IPS-20b (cell line): ENCODE measurements at regions not wholly inside any gene's neighbourhood (a gene's known extent, or its start where the extent isn't known, plus 50 kb on each side); places are given as distances from the start of the nearest gene placed in this dataset.

Experiments
- H3K27ac ChIP-seq: one replicate; pipeline ENCODE4 v1.5.1; 2013; ENCODE audit warnings: low read length
- H3K27me3 ChIP-seq: 2 replicates; pipeline ENCODE4 v1.6.1; 2013; ENCODE audit warnings: mild to moderate bottlenecking, low read length, inconsistent platforms; ENCODE audit not compliant: insufficient read depth
- H3K36me3 ChIP-seq: 2 replicates; pipeline ENCODE4 v1.6.1; 2013; ENCODE audit warnings: low read depth, mild to moderate bottlenecking, inconsistent platforms, low read length, moderate library complexity; ENCODE audit not compliant: insufficient read depth
- H3K4me1 ChIP-seq: 2 replicates; pipeline ENCODE4 v1.6.1; 2013; ENCODE audit warnings: mild to moderate bottlenecking, control low read depth, inconsistent platforms, low read length, moderate library complexity; ENCODE audit not compliant: insufficient read depth
- H3K4me3 ChIP-seq: 2 replicates; pipeline ENCODE4 v1.5.1; 2013; ENCODE audit warnings: mild to moderate bottlenecking, low read length, inconsistent platforms
- H3K9ac ChIP-seq: 2 replicates; pipeline ENCODE4 v1.6.1; 2013; ENCODE audit warnings: low read depth, mild to moderate bottlenecking, inconsistent platforms, low read length, moderate library complexity
- H3K9me3 ChIP-seq: 2 replicates; pipeline ENCODE4 v1.6.1; 2013; ENCODE audit warnings: mild to moderate bottlenecking, low read depth, low read length, inconsistent platforms; ENCODE audit not compliant: insufficient read depth

DNA sequence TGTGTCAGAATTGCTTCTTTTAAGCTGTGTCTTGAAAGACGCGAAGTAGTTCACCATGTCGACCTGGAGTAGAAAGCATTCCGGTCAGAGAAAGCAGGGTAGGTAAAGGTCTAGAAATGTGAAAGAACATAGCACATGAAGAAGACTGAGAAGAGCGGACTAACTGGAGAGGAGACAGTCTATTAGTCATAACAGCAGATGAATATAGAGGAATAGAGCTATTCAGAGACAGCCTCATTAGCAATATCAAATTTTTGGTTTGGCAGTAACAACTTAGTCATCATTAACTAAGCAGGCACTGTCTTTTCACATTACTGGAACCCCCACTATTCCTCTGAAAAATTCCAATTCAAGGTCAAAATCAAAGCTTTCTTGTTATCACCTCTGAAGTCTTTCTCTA, 678.8 kb downstream of the DIPK2A start:
- Histone ChIP-seq H3K9ac (no peak overlapping the region), H3K4me3 (no peak overlapping the region), H3K9me3 (no peaks in the 10 kb centered on the region), H3K36me3 (no peaks in the 10 kb centered on the region), H3K27me3 (no peaks in the 10 kb centered on the region), H3K27ac (no peak overlapping the region), H3K4me1 (peaks cover 8% of the 10 kb centered on the region; the same call in 1 of the 2 replicates)

- Histone ChIP-seq H3K27ac (no peak overlapping the region), H3K36me3 (no peaks in the 10 kb centered on the region), H3K9ac (no peak overlapping the region), H3K4me1 (no peaks in the 10 kb centered on the region), H3K27me3 (no peaks in the 10 kb centered on the region), H3K4me3 (no peak overlapping the region), H3K9me3 (no peaks in the 10 kb centered on the region)
Measured at GRCh38 chr3:144652573-144652972, 681.0 kb downstream of the DIPK2A start.

GRCh38 chr3:144655423-144655822, 683.8 kb downstream of the DIPK2A start:
- Histone ChIP-seq H3K27me3 (no peaks in the 10 kb centered on the region), H3K4me3 (no peak overlapping the region), H3K27ac (no peak overlapping the region), H3K4me1 (no peaks in the 10 kb centered on the region), H3K36me3 (no peaks in the 10 kb centered on the region), H3K9me3 (no peaks in the 10 kb centered on the region), H3K9ac (no peak overlapping the region)

GRCh38 chr3:144660186-144660585, 688.6 kb downstream of the DIPK2A start:
- Histone ChIP-seq H3K4me3 (no peak overlapping the region), H3K9me3 (peaks cover 13% of the 10 kb centered on the region; the same call in 1 of the 2 replicates), H3K27ac (no peak overlapping the region), H3K27me3 (no peaks in the 10 kb centered on the region), H3K36me3 (no peaks in the 10 kb centered on the region), H3K9ac (no peak overlapping the region), H3K4me1 (no peaks in the 10 kb centered on the region)

GRCh38 chr3:144662729-144663128, 691.1 kb downstream of the DIPK2A start:
- H3K9ac ChIP-seq, result no peak overlapping the region
- peaks cover 28% of the 10 kb centered on the region for H3K9me3 ChIP-seq
- H3K36me3 ChIP-seq, result no peaks in the 10 kb centered on the region
- H3K4me1 ChIP-seq, result no peaks in the 10 kb centered on the region
- no peaks in the 10 kb centered on the region for H3K27me3 ChIP-seq
- H3K4me3 ChIP-seq, result no peak overlapping the region
- no peak overlapping the region for H3K27ac ChIP-seq

GRCh38 chr3:144663456-144664436, 692.1 kb downstream of the DIPK2A start:
- Histone ChIP-seq H3K36me3 (no peaks in the 10 kb centered on the region), H3K9me3 (peaks cover 28% of the 10 kb centered on the region), H3K27me3 (no peaks in the 10 kb centered on the region), H3K4me3 (no peak overlapping the region), H3K27ac (no peak overlapping the region), H3K4me1 (no peaks in the 10 kb centered on the region), H3K9ac (no peak overlapping the region)

DNA sequence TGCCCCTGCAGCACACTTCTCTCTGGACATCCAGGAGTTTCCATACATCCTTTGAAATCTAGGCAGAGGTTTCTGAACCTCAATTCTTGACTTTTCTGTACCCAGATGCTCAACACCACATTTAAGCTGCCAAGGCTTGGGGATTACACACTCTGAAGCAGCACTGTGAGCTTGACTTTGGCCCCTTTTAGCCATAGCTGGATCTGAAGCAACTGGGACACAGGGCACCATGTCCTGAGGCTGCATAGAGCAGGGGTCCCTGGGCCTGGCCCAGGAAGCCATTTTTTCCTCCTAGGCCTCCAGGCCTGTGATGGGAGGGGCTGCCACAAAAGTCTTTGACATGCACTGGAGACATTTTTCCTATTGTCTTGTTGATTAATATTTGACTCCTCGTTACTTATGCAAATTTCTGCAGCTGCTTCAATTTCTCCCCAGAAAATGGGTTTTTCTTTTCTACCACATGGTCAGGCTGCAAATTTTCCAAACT, 694.0 kb downstream of the DIPK2A start:
- H3K9ac ChIP-seq, result no peak overlapping the region
- H3K36me3 ChIP-seq, result no peaks in the 10 kb centered on the region
- no peak overlapping the region for H3K4me3 ChIP-seq
- H3K27ac ChIP-seq, result no peak overlapping the region
- H3K27me3 ChIP-seq, result no peaks in the 10 kb centered on the region
- H3K4me1 ChIP-seq, result no peaks in the 10 kb centered on the region
- peaks cover 28% of the 10 kb centered on the region for H3K9me3 ChIP-seq

GRCh38 chr3:144670571-144670970, 698.9 kb downstream of the DIPK2A start:
- peaks cover 11% of the 10 kb centered on the region for H3K9me3 ChIP-seq
- H3K9ac ChIP-seq, result no peak overlapping the region
- H3K27ac ChIP-seq, result no peak overlapping the region
- no peaks in the 10 kb centered on the region for H3K36me3 ChIP-seq
- H3K4me1 ChIP-seq, result no peaks in the 10 kb centered on the region
- H3K4me3 ChIP-seq, result no peak overlapping the region
- H3K27me3 ChIP-seq, result no peaks in the 10 kb centered on the region

DNA sequence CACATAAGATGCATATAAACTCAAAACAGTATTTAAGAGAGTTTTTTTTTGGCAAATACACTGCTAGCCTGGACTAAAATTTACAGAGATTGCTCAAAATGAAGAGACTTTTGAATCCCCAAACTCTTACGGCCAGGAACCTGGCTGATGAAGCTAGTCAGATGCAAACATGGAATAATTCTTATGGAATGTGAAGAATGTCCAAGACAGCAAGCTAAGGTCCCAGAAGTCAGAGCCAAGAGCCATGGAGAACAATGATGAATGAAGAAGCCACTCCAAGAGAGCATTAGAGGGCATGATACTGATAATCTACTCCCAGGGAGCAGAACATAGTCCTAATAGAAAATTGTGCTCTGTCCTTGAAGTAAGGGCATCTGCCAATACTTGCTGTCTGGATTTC, 705.5 kb downstream of the DIPK2A start:
- H3K9ac ChIP-seq, result no peak overlapping the region
- no peaks in the 10 kb centered on the region for H3K27me3 ChIP-seq
- no peak overlapping the region for H3K27ac ChIP-seq
- no peaks in the 10 kb centered on the region for H3K9me3 ChIP-seq
- H3K4me1 ChIP-seq, result peaks cover 2% of the 10 kb centered on the region; the same call in 1 of the 2 replicates
- H3K4me3 ChIP-seq, result no peak overlapping the region
- no peaks in the 10 kb centered on the region for H3K36me3 ChIP-seq

GRCh38 chr3:144683065-144683464, 711.4 kb downstream of the DIPK2A start:
- Histone ChIP-seq H3K27ac (no peak overlapping the region), H3K36me3 (no peaks in the 10 kb centered on the region), H3K9ac (no peak overlapping the region), H3K27me3 (no peaks in the 10 kb centered on the region), H3K9me3 (peaks cover 5% of the 10 kb centered on the region; the same call in 1 of the 2 replicates), H3K4me1 (peaks cover 7% of the 10 kb centered on the region; the same call in 1 of the 2 replicates), H3K4me3 (no peak overlapping the region)

DNA sequence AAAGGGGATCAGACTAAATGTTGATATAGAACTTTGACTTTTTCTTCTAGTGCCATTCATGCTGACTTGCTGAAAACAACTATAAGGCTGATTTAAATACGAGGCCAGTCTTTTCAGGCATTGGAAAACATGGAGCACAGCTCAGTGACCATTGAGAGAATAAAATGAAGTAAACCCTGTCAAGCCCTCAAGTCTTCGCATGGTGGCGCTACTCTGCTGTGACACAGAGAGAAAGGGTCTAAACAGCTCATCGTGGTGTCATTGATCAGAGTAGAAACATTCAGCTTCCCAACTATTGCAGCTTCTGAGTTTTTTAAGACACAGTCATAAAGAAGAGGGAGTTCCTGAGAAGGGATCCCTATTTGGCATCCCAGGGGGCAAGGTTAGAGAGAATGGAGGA, 716.2 kb downstream of the DIPK2A start:
- no peaks in the 10 kb centered on the region for H3K36me3 ChIP-seq
- no peak overlapping the region for H3K9ac ChIP-seq
- no peaks in the 10 kb centered on the region for H3K27me3 ChIP-seq
- no peak overlapping the region for H3K27ac ChIP-seq
- H3K4me3 ChIP-seq, result no peak overlapping the region
- H3K4me1 ChIP-seq, result 0 out of 2 replicates have a peak, but pooled peaks cover 6% of the 10 kb centered on the region
- H3K9me3 ChIP-seq, result peaks cover 9% of the 10 kb centered on the region; the same call in 1 of the 2 replicates

DNA sequence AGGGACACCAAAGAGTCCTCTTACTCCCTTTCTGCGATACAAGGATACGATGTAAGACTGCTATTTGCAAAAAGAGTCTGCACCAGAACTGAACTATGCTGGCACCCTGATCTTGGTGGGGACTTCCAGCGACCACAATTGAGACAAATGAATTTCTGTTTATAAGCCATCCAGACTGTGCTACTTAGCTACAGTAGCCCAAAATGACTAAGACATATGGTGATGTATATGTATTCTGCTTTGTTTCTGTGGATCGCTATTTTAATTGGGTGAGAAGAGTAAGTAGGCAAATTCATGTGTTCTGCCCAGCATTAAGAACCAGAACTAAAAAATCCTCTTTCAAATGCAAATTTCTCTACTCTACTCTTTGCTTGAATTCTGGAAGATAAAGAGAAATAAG, 720.9 kb downstream of the DIPK2A start:
- H3K27ac ChIP-seq, result no peak overlapping the region
- H3K36me3 ChIP-seq, result no peaks in the 10 kb centered on the region
- no peak overlapping the region for H3K9ac ChIP-seq
- no peak overlapping the region for H3K4me3 ChIP-seq
- peaks cover 9% of the 10 kb centered on the region; the same call in 1 of the 2 replicates for H3K9me3 ChIP-seq
- H3K4me1 ChIP-seq, result 0 out of 2 replicates have a peak, but pooled peaks cover 6% of the 10 kb centered on the region
- no peaks in the 10 kb centered on the region for H3K27me3 ChIP-seq
